ENCODE measurements at regions not wholly inside any gene's neighbourhood (a gene's known extent, or its start where the extent isn't known, plus 50 kb on each side); places are given as distances from the start of the nearest gene placed in this dataset.

GRCh38 chr12:126488806-126489205, 1423.6 kb downstream of the AACS start:
- no peak for DNase-seq

GRCh38 chr12:126492181-126492580, 1426.9 kb downstream of the AACS start:
- DNase-seq, result no peak

- DNase-seq, result no peak
Observed at GRCh38 chr12:126493366-126494108, 1428.3 kb downstream of the AACS start.

- no peak for DNase-seq
Observed at GRCh38 chr12:126496201-126496600, 1431.0 kb downstream of the AACS start.

GRCh38 chr12:126506426-126507182, 1441.4 kb downstream of the AACS start:
- no peak for DNase-seq

GRCh38 chr12:126507231-126507630, 1442.0 kb downstream of the AACS start:
- no peak for DNase-seq

- DNase-seq, result no peak
Observed at GRCh38 chr12:126509572-126509971, 1444.3 kb downstream of the AACS start.

GRCh38 chr12:126510630-126511029, 1445.4 kb downstream of the AACS start:
- no peak for DNase-seq

- DNase-seq, result no peak
Observed at GRCh38 chr12:126512916-126513913, 1448.0 kb downstream of the AACS start.

GRCh38 chr12:126518596-126519200, 1453.5 kb downstream of the AACS start:
- DNase-seq, result no peak

GRCh38 chr12:126519833-126520232, 1454.6 kb downstream of the AACS start:
- DNase-seq, result no peak

- DNase-seq, result no peak
Observed at GRCh38 chr12:126523891-126524290, 1458.7 kb downstream of the AACS start.

GRCh38 chr12:126534495-126534894, 1469.3 kb downstream of the AACS start:
- DNase-seq, result no peak

GRCh38 chr12:126534942-126535341, 1469.7 kb downstream of the AACS start:
- DNase-seq, result no peak

- DNase-seq, result no peak
Observed at GRCh38 chr12:126535971-126536370, 1470.7 kb downstream of the AACS start.

- DNase-seq, result no peak
Observed at GRCh38 chr12:126537961-126538530, 1472.8 kb downstream of the AACS start.

- no peak for DNase-seq
Observed at GRCh38 chr12:126538888-126539287, 1473.7 kb downstream of the AACS start.

- DNase-seq, result peak; percentile 18
Observed at GRCh38 chr12:126545411-126545810, 1480.2 kb downstream of the AACS start.

GRCh38 chr12:126547905-126548304, 1482.7 kb downstream of the AACS start:
- no peak for DNase-seq

GRCh38 chr12:126551869-126552268, 1486.6 kb downstream of the AACS start:
- no peak for DNase-seq

- no peak for DNase-seq
Observed at GRCh38 chr12:126554625-126555024, 1489.4 kb downstream of the AACS start.

- DNase-seq, result no peak
Observed at GRCh38 chr12:126557659-126558058, 1492.4 kb downstream of the AACS start.
